Activated CD4-positive, alpha-beta T cell treated with anti-CD3 and anti-CD28 coated beads for 48 hours (primary cell): ENCODE measurements at regions not wholly inside any gene's neighbourhood (a gene's known extent, or its start where the extent isn't known, plus 50 kb on each side); places are given as distances from the start of the nearest gene placed in this dataset.
"Not testable (repeated sequence)": the region's sequence is repeated elsewhere in the genome, so short reads cannot be mapped to it uniquely, and the experiment has no call there.

Experiments
- DNase-seq: peaks from one replicate; pipeline ENCODE4 v3.0.0-alpha.2; 2020

DNA sequence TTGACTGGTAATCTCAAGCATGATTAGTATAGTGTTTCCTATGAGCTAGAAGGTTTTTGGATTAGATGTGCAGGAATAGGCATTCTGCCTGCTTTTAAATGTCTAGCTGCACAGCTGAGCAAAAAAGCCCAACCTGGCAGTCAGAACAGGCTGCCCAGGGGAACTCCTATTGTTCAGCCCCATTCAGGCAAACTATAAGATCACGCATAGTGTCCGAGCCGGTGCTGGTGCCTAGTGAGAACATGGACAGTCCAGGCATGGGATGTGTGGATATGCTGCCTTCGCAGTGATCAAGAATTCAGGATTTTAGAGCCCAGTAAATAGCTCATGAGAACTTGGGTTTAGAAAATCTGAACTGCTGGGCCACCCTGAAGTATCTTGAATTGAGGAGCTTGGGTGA, 348.8 kb downstream of the UTRN start:
- no peak for DNase-seq

DNA sequence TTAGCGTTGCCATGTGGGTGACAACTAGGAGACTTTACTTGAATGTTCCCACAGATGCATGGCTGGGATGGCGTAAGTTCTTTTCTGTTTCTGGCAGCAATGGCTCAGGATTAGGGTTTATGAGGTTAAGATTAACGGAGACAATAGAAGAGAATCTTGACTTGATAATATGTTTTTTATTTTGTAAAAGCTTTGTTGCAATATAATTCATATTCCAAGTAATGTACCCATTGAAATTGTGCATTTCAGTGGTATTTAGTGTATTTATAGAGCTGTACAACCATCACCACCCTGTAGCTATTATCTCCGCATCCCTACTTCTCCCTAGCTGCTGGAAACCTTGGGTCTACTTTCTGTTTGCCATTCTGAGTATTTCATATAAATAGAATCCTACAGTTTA, 349.2 kb downstream of the UTRN start:
- no peak for DNase-seq

DNA sequence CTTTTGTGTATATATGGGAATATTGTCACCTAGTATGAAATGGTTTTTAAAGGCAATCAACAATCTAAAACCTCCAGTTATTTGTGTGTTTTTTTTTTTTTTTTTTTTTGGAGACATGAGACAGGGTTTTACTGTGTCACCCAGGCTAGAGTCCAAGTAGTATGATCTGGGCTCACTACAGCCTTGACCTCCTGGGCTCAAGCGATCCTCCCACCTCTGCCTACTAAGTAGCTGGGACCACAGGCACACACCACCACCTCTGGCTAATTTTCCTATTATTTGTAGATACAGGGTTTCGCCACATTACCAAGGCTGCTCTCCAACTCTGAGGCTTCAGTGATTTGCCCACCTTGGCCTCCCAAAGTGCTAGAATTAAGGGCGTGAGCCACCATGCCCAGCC, 349.9 kb downstream of the UTRN start:
- no peak for DNase-seq

DNA sequence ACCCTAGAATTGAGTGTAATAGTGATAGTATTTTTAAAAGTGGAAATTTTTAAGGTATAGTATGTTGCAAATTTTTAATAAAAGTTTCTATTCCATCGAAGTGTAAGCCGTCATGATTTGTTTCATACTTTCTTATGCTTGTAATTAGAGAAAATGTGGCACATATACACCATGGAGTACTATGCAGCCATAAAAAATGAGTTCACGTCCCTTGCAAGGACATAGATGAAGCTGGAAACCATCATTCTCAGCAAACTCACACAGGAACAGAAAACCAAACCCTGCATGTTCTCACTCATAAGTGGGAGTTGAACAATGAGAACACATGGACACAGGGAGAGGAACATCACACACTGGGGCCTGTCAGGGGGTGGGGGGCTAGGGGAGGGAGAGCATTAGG, 350.9 kb downstream of the UTRN start:
- DNase-seq = not testable (repeated sequence)

DNA sequence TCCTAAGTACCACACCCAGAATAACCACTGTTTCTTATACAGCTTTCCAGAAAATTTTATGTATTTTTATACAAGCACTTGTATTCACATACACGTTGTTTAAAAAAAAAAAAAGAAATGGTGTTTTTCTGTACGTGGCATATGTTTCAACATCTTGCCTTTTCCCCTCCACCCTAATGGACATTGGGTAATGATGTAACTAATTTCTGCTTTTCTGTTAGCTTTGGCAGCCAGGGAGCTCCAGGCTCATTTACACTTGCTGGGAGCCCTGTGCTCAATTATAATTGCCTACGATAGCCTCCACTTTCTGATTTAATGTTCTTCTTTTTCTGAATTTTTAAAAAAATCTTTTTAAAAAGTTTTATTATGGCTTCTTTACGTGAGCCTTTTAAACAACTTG, 352.4 kb downstream of the UTRN start:
- DNase-seq = no peak

DNA sequence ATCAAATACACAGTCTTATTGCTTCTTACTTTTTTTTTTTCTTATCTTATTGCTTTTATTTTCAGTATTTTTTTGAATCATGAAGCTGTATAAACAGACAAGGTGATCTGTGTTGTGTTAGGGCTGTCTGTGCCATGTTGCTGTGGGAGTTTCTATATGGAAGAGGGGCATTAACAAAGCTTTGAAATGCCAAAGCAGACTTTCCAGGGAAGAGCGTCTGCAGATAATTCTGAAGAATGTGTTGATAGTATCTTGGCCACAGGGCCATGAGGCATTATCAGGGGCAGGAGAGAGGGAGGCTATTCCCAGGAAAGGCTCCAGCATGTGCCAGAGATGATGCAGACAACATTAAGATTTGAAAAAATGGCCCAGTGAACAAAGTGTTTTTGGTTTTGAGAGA, 354.5 kb downstream of the UTRN start:
- no peak for DNase-seq

DNA sequence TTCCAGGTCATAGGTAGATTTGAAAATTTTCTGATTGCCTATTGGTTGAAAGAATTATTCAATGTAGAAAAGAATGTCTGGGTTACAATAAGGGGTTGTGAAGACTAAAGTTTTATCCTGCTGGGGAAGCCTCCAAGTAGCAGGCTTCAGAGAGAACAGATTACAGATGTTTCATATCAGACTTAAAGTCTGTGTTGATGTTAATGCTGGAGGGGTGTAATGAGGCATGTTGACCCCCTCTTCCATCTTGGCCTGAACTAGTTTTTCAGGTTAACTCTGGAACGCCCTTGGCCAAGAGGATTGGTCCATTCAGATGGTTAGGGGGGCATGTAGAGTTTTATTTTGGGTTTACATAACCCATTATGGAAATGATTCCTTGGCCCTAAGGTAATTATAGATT, 356.2 kb downstream of the UTRN start:
- DNase-seq = no peak

DNA sequence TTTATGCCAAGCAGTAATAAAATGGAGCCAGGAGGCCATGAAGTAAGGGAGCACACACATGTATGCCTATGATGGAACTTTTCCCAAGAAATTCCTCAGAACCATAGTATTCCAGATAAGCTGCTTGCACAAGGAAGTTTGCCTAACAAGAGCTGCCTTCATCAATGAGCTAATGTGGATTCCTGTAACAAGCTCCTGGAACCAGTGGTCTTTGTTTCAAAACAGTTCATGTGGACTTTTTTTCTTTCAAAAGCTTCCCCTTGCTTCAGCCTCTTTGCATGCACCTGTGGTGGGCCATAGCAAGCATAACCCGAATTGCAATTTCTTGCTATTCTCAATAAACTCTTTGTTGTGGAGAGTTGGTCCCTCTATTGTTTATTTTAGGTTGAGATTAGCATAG, 359.6 kb downstream of the UTRN start:
- no peak for DNase-seq

DNA sequence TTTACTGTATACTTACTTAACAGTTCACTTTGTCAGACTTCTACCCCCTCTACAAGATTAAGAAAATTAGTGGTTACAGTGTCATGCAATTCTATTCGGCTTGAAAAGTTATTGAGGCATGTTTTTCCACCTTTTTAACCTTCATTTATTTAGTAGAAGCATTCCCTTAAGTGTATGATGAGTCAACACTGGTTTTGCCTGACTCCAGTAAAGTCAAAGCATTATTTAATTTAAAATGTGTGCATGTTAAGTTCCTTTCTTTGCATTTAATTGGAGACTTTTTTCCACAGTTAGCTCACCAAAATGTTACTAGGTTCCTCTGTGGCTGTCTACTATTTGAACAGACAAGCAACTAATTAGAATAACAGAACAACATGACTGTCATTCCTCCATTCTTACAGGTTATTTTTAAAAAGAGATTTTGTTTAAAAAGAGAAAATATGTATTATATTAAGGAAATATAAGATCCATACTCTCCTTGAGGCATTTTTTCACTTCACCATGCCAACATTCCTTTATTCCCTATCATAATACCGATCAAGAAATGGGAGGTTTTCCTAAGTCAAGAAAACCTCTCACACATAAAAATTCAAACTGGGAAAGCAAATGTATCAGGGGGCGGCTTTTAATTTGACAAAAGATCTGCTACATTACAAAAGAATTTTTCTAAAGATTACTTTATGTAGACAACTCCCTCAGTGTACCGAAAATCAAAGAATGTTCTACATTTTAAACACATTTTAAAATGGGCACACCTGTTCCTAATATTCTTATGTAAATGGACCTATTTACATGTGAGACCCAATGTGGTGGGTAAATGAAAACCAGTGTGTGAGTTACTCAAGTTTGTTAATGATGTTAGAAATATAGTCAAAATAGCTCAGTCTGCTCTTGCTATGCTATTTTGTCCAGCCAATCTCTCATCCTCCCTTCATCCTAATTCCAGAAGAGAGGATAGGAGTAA, 361.2 kb downstream of the UTRN start:
- DNase-seq = no peak

DNA sequence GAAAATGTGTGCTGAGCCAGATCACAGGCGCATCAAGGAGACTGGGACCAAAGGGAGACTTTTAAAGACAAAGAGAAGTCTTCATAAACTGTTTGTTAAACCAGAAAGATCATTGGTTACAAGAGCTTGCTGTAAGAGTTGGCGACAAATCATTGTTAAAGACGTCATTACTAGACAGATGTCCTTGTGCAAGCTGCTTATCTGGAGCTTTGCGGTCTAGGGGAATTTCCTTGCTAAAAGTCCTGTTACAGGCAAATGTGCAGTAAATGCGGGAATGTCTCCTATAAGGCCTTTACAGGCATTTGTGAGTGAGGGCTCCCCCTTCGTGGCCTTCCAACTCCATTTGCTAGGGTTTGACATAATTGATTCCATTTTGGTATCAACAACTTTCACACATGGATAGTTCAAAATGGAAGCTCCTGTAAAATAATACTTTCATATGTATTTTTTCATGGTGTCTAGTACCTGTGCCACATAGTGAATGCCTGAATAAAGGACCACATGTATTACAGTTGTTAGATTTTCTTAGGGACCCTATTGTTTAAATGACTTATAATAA, 362.4 kb downstream of the UTRN start:
- no peak for DNase-seq

DNA sequence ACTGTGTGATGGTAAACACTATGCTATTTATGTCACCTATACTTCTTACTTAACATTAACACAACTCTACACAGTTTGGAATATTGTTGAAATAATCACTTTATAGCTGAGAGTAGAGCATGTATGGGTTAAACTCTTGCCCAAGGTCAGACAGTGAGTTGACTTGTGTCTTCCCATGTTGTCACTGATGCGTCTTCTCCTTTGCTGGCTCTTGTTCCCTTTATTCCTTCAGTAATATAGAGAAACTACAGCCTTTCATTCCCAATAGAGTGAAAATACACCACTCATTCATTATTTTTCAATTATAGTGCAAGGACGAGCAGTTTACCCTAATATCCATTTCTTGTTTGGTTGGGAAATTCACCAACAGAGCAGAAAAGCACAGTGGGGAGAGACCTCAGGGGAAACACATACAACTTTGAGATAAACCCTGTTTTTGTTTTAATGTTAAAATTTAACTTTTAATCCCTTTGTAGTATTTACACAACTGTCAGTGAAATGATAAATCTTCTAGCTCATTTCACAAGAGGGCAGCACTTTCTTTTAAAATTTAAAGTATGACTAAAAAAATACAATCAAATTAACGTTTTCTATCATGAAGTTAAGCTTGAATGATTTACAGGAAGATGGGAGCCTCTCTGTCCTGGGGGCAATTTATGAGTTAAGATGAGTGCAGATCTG, 363.0 kb downstream of the UTRN start:
- DNase-seq = no peak

DNA sequence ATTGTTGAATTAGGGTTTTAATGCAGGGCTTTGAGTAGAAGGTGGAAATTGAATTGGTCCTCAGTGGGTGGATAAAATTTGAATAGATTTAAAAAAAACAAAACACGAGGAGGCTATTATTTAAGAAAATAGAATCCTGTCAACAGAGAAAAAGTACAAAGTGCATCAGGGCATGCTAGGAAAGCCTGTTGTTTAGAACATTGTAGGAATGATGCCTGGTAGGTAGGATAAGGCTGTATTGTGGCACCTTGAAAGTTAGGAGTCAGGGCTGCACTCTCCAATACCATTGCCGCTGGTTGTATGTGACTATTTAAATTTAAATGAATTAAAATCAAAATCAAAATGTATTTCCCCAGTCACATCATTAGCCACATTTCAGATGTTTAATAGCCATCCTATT, 363.9 kb downstream of the UTRN start:
- DNase-seq = no peak

DNA sequence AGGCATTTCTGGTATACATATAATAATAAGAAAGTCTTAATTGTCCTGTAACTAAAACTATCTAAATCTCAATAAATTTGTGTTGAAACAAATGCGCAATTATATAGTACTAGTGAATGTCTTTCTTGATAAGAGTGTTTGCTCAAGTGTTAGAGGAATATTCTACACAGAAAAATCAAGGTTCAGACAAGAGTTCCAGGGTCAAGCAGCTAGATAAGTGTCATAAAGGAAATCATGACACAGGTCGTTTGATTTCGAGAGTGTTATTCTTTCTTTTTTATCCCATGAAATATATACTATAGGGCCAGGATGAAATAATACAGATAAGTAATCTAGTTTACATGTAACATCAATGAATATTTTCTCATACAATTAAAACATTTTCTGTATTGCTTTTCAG, 366.1 kb downstream of the UTRN start:
- no peak for DNase-seq

DNA sequence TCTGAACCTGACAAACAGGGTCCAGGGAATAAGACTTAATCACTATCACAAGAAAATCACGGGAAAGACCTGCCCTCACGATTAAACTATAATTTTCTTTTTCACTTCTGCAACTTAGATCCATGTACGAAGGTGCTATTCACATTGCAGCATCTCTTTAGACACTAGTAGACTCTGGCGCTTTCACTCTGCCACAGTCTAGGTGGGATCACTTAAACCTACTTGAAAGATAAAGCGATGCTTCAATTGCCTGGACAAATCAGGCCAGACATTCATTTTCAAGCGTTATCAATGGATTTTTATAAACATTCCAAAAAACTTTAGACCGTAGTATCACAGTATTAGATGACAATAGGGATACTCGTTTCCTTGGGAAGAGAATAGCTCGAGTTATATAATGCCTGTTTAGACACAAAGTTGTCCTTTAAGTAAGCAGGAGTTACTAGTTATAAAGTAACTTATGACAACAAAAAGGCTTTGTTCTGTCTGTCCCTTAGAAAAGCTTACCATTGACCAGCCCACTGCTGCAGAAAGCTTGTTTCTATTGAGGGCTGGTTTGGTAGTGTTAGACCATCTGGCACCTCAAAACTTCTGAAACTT, 367.3 kb downstream of the UTRN start:
- DNase-seq = no peak

DNA sequence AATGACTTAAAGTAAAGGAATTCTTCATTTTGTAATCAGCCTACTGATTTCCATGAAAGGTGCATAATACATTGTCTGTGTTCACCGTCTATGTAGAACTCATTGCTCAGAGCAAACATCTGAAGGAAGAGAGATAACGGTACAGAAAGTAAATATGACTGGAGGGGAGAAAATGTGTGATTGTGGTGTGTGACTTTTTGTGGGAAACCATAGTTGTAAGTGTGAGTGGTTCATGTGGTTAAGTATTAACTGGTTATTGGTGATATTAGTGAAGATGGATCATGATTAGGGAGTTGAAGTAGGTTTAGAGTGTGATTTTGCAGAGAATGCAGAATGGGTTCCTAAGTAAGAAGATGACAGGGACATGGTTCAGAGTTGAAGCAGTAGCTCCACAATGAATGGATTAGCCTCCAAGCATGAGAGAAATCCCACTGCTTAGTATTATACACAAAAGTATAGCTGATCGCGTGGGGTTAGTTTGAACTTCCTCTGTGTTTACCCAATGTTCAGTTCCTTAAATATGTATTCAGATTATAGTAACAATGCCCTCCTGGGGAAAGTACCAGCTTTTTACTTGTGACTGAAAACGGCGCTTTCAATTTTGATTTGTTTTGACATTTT, 368.9 kb downstream of the UTRN start:
- DNase-seq = no peak

DNA sequence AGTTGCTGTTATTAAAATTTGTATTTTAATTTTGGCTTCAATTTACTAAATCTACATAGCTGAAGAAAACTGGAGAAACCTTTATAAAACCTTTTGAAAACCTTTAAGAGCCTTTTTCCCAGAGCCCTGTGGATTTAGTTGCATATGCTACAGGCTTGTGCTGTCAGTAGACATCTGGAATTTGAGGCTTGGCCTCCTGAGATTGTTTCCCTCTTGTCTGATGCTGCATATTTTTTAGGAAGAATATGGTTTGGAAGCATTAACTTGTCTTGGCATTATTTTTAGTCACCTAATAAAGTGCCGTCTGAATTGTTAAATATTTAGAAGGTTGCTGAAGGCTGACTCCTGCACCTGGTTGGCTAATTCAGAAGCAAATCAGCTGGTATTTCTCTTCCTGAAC, 369.4 kb downstream of the UTRN start:
- no peak for DNase-seq

DNA sequence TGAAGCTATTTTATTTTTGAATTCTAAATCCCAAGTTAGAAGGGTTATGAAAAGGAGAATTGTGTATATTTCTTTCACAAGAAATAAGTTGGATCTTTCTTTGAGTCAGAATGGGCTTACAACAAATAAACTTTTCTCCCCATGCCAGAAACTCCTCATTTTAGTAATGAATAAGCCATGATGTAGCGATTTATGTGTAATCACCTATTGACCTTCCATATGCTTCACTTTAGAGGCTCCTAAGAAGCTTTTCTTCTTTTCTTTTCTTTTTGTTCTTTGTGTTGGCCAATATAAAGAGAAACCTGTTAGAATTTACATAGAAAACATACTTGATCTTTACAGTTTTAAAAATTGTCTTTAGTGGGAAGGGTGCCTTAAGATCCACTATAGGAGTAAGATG, 370.2 kb downstream of the UTRN start:
- no peak for DNase-seq

DNA sequence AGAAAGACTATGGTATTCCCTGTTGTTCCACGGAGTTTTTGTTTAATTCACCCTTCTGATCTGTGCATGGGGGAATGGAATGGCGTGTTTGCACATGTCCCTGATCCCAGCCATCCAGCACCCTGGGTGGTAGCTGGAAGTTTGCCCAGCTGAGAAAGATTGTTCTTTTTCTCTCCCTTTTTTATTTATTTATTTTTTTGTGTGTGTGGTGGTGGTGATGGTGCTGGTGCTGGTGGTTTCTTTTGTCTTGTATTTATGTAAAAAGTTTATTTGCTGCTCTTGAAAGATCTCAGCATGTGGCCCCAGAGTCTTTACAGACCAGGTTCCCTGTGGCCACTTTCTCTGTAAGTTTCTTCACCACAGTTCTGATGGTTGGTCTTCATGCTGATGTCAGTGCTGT, 372.6 kb downstream of the UTRN start:
- no peak for DNase-seq

DNA sequence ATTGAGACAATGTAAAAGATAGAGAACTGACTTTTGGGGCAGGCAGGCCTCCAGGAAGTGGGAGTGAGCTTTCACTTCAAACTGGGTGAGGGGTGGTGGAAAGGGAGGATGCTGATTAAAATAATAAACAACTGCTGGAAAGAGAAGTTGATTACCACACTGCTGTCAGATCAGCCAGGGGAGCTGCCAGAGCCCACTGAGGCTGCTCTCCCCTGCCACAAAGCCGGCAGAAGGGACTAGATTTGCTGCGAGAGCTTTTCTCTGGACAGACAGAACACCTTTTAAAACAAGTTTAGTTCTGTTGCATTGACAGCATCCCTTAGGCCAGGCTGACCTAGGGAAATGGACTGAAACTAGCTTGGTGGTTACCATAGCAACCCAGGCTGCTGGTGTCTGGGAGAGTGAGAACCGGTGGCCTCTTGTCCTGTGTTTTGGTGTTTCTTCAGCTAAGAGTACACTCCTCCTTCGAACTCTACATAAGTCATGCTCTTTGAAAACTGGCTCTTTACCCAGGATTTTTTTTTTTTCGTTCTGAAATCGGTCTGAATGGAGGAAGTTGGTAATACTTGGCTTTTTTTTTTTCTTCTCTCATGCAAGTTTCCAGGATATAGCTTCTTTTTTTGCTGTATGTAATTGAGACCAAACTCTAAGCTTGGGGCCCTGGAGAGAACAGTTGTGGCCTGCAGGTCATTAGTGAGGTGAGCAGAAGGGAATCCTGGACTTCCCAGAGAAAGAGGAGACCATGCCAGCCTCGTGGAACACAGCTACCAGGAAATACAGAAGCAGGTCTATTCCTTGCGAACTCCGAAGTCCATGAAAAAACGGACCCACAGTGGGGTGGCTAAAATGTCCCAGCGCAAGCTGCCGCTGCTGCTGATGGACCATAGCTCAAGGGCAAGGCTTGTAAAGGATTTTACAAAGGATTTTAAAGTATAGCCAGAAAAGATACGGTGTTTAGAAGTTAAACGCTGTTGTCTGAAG, 374.4 kb downstream of the UTRN start:
- peak; percentile 4 for DNase-seq

DNA sequence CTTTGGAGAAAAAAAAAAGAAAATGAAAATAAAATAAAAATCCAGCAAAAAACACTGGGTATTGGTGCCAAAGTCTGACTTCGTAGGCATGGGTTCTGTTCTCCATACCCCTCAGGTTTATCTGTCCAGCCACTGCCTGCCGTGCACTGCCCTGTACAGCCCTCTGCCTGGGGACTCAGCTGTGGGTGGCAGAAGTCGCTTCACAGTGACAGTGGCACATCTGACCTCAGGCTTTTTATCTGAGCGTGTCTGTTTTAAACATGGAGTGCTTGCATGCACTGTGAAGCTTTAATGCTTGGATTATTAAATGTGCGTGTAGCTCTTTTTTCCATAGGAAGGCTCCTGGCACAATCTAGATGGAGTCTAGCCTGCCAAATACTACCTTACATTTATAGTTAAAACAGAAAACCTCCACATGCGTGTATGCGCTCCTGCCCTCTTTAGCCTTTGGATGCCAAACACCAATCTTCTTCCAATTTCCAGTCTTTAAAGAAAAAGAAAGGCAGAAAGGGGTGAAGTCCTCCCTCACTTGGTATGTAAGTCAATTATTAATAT, 375.5 kb downstream of the UTRN start:
- no peak for DNase-seq

DNA sequence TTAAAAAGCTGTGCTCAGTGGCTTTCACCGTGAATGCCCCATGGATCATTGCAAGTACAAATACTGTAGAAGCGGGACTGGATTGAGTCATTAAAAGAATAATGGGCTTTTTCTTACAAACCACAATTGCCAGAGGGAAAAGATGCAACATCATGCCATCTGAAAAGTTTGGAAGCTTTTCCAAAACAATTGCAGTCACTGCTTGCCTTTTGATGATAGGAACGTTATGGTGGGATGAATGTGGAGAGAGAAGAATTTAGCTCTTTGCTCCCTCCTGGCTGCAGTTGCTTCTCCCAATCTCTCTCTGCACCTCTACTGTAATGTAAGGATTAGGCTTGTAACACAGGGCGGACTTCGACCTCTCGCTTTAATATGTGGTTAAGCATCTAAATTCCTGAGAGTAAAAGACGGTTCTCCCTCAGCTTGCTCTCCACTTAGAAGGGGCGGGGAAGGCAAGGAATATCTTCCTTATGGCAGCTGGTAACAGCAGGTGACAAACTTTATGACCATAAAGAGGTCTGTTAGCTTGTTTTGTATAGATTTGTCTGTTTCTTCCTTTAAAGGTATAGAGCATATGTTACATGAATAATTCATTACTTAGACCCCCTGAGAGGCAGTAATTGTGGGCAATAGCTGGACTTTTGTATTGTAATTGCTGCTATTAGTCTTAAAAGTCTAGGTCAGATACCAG, 376.1 kb downstream of the UTRN start:
- no peak for DNase-seq
